Activated CD4-positive, alpha-beta T cell treated with anti-CD3 and anti-CD28 coated beads, Interleukin-2, Interleukin-6, amounts not matched to agents 100 ng/mL and 50 ng/mL, durations not matched to agents 16 hours and 8 hours (primary cell): ENCODE measurements at regions not wholly inside any gene's neighbourhood (a gene's known extent, or its start where the extent isn't known, plus 50 kb on each side); places are given as distances from the start of the nearest gene placed in this dataset.
A peak's percentile ranks its signal among the peaks of the same experiment; 100 is the strongest.
"Not testable (repeated sequence)": the region's sequence is repeated elsewhere in the genome, so short reads cannot be mapped to it uniquely, and the experiment has no call there.

Experiments used
- DNase-seq: peaks from one replicate; pipeline ENCODE4 v3.0.0-alpha.2; 2020

- DNase-seq, result no peak
Measured at GRCh38 chr16:9141813-9142212, 50.4 kb downstream of the HAPSTR1 start.

GRCh38 chr16:9144106-9144505, 52.7 kb downstream of the HAPSTR1 start:
- DNase-seq, result no peak

GRCh38 chr16:9148374-9149015, 57.1 kb downstream of the HAPSTR1 start:
- no peak for DNase-seq

- no peak for DNase-seq
Measured at GRCh38 chr16:9151074-9151473, 59.6 kb downstream of the HAPSTR1 start.

- DNase-seq, result no peak
Measured at GRCh38 chr16:9151597-9151996, 60.2 kb downstream of the HAPSTR1 start.

- DNase-seq, result no peak
Measured at GRCh38 chr16:9152649-9153501, 61.4 kb downstream of the HAPSTR1 start.

GRCh38 chr16:9153502-9153864, 62.0 kb downstream of the HAPSTR1 start:
- no peak for DNase-seq

- DNase-seq, result no peak
Measured at GRCh38 chr16:9154567-9155410, 63.3 kb downstream of the HAPSTR1 start.

- no peak for DNase-seq
Measured at GRCh38 chr16:9155871-9156270, 64.4 kb downstream of the HAPSTR1 start.

- peak; percentile 57 for DNase-seq
Measured at GRCh38 chr16:9159839-9160550, 68.6 kb downstream of the HAPSTR1 start.

GRCh38 chr16:9160551-9160911, 69.1 kb downstream of the HAPSTR1 start:
- no peak for DNase-seq

- DNase-seq, result no peak
Measured at GRCh38 chr16:9165681-9166080, 74.2 kb downstream of the HAPSTR1 start.

GRCh38 chr16:9166326-9166993, 75.0 kb downstream of the HAPSTR1 start:
- not testable (repeated sequence) for DNase-seq

- no peak for DNase-seq
Measured at GRCh38 chr16:9169094-9169493, 77.7 kb downstream of the HAPSTR1 start.

- DNase-seq, result no peak
Measured at GRCh38 chr16:9170470-9170869, 79.0 kb downstream of the HAPSTR1 start.

GRCh38 chr16:9176547-9177418, 85.3 kb downstream of the HAPSTR1 start:
- no peak for DNase-seq

GRCh38 chr16:9177861-9178260, 86.4 kb downstream of the HAPSTR1 start:
- DNase-seq, result no peak

- DNase-seq, result no peak
Measured at GRCh38 chr16:9183682-9184353, 92.4 kb downstream of the HAPSTR1 start.

GRCh38 chr16:9184354-9184690, 92.9 kb downstream of the HAPSTR1 start:
- no peak for DNase-seq

GRCh38 chr16:9185381-9185780, 93.9 kb downstream of the HAPSTR1 start:
- no peak for DNase-seq

- DNase-seq, result no peak
Measured at GRCh38 chr16:9186061-9186460, 94.6 kb downstream of the HAPSTR1 start.
